Esophagus mucosa (tissue), 1 donor: ENCODE measurements at regions not wholly inside any gene's neighbourhood (a gene's known extent, or its start where the extent isn't known, plus 50 kb on each side); places are given as distances from the start of the nearest gene placed in this dataset.

Source experiments
- ATAC-seq: fragments of 200-7000 bp; cut with Tn5 transposase; one replicate; pipeline ENCODE4 v1.9.1; 2020
- donor health status: DM: yes; HTN: yes; CAD: no.

GRCh38 chr2:176820371-176820932 is 392.1 kb upstream of the HNRNPA3 start:
- no peak for ATAC-seq

- no peak for ATAC-seq
Measured at GRCh38 chr2:176821350-176821749, 391.2 kb upstream of the HNRNPA3 start.

DNA sequence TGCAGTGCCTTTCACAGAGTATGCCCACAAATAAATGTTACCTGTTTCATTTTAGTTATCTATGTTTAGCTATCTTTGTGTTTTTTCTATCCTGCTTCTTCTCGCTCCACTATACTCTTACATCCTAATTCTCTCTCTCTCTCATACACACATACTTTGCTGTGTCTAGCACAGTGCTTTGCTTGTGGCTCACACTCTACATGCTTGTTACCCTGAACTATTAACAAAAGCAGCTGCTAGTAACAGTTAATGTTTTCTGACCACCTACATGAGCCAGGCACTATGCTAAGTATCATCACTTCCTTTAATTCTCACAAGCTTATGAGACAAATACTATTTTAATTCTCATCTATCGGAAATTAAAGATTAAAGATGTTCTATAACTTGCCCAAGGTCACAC is 390.5 kb upstream of the HNRNPA3 start:
- no peak for ATAC-seq

GRCh38 chr2:176826356-176826755 is 386.2 kb upstream of the HNRNPA3 start:
- ATAC-seq, result no peak

- ATAC-seq, result no peak
Measured at GRCh38 chr2:176826984-176827668, 385.5 kb upstream of the HNRNPA3 start.

GRCh38 chr2:176830362-176830761 is 382.2 kb upstream of the HNRNPA3 start:
- no peak for ATAC-seq

DNA sequence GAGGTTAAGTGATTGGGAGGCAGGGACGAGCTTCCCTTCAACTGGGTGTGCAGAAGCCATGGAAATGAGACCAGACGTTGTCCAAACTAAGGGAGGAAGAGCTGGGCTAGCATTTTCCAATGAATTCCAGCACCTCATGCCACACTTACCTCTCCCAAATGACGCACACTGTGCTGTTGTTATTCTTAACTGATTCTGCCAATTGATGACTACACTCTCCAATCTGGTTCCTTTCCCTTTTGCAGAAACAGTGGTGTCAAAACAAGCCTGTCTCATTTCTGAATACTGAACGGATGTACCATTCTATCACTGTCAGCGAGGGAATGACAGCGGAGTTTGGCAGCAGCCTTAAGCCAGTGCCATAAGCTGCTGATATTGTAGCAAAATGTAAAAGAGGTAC is 380.5 kb upstream of the HNRNPA3 start:
- ATAC-seq, result no peak

GRCh38 chr2:176833671-176834070 is 378.9 kb upstream of the HNRNPA3 start:
- ATAC-seq, result no peak

GRCh38 chr2:176834226-176834625 is 378.4 kb upstream of the HNRNPA3 start:
- ATAC-seq, result no peak

- ATAC-seq, result no peak
Measured at GRCh38 chr2:176843208-176843607, 369.4 kb upstream of the HNRNPA3 start.

DNA sequence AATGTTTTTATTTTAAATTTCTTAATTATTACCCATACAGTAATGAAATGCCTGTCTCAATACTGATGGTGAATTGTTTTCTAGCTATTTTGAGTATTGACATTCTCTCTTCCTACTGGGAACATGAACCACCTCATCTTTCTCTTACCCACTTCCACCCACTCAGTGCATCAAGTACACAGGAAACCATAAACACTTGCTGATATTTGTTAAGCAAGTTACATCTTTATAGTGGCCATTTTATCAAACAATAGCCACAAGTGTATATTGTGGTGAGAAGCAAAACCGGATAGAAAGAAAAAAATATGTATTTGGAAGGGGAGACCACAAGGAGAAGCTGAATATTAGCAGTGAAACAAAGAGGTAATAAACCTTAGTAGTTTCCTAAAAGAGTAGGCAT is 368.1 kb upstream of the HNRNPA3 start:
- no peak for ATAC-seq

DNA sequence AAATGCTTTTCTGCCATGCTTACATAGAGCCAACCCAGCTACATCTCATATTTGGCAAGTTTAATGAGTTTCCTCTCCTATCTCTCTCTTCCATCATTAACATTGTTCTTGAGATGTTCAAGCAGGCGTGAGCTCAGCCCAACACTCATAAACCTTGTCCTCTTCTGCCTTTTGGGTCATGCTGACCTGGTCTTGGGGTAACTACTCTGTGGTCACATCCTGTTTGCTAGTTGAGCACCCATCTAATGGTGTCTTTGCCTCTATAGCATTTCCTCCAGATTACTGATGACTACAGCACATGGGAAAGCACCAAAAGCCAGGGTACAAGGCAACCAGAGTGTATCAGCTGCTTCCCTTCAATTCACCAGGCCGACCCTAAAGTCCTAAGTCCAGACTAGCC is 366.9 kb upstream of the HNRNPA3 start:
- ATAC-seq, result no peak

GRCh38 chr2:176847575-176847974 is 365.0 kb upstream of the HNRNPA3 start:
- no peak for ATAC-seq

- no peak for ATAC-seq
Measured at GRCh38 chr2:176848844-176849243, 363.8 kb upstream of the HNRNPA3 start.

DNA sequence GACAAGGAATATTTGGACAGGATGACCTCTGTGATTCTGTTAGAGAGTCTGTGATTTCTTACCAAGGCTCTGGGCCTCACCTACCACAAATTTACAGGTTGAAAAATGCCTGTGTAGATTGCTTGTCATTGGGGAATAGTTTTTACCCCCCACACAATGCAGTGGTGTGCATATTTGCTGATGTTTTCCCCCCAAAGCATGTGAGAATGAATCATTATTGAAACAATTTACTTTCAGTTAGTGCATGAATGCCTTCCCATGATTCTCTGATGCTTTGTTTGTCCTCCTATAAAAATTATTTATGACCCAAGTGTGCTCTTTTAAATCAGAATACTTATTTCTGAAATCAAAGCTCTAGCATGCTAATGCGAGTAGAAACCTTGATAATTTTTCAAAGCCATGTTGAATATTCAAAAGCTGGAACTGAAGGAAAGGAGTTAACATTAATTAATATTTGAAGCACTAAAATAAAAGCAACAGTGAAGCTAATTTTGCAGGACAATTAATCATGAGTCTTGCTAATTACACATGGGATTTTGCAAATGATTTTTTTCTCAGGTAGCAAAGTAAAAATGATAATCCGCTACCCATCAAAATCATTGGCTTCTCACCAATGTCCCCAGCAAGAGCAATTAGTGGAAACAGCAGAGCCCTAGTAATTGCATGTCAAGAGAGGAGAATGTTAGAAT is 361.2 kb upstream of the HNRNPA3 start:
- ATAC-seq, result no peak

- no peak for ATAC-seq
Measured at GRCh38 chr2:176851889-176852483, 360.6 kb upstream of the HNRNPA3 start.

DNA sequence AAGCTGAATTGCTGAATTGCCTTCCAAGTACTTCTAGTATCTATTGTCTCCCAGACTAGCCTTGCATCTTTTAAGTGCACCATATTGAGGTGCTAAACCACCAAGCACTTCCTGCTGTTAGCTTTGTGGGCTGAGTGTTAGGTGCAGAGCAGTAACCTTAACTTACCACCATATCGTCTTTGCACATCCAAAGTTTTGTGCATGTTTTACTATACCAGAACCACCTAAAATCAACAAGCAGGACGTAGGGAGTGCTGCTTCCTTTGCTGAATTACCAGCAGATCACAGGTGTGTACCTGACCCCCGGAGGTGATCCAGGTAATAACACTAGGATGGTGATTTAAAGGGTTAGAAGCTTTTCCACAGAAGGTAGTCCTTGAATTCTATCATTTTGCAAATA is 359.9 kb upstream of the HNRNPA3 start:
- no peak for ATAC-seq

GRCh38 chr2:176854062-176854461 is 358.5 kb upstream of the HNRNPA3 start:
- ATAC-seq, result no peak

DNA sequence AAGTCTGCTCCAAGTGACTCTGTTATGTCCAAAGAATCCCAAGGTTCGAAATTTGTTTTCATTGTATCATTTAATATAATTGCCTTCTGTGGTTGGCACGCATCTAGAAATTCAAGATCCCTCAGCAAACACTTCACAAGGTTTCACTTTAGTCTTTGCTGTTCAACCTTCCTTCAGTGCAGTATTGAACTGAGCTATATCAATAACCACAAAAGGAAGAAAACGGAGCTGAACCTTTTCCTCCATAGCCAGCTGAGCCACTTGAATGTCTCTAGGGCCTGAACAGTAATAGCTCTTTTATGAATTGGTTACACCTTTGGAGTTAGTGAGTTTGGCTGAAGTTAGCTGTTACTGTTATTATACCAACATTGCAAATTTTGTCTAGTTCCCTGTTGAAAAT is 357.7 kb upstream of the HNRNPA3 start:
- no peak for ATAC-seq

DNA sequence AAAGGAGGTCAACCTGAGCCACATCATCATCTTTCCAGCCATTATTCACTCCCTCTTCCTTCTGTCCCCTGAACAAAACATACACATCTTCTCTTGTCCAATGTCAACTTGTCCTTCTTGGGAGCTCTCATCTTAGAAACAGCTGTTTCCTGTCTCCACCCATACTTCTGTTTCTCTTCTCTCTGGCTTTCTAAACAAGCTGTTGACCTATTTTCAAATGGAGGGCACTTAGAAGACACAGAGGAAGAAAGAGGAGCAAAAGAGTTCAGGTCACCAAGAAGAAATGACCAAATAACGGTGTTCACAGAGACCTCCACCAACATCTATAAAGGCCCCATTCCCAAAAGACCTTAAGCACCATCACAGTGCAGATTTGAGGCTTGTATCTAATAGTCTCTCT is 355.9 kb upstream of the HNRNPA3 start:
- ATAC-seq, result no peak

DNA sequence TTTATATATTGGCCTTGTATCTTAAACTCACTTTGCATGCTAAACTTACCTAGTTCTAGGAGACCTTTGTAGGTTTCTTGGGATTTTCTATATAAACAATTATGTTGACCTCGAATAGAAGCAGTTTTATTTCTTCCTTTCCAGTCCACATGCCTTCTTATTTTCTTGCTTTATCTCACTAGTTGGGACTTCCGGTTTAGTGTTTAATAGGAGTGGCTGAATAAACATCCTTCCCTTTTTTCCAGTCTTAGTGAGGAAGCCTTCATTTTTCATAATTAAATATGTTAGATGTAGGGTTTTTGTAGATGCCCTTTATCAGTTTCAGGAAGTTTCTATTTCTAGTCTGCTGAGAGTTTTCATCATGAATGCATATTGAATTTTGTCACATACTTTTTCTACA is 347.3 kb upstream of the HNRNPA3 start:
- no peak for ATAC-seq

GRCh38 chr2:176872406-176872805 is 340.2 kb upstream of the HNRNPA3 start:
- ATAC-seq, result no peak

GRCh38 chr2:176873403-176873802 is 339.2 kb upstream of the HNRNPA3 start:
- no peak for ATAC-seq
